Adrenal gland (tissue), 9 donors: ENCODE measurements at regions not wholly inside any gene's neighbourhood (a gene's known extent, or its start where the extent isn't known, plus 50 kb on each side); places are given as distances from the start of the nearest gene placed in this dataset.
"Not testable (repeated sequence)": the region's sequence is repeated elsewhere in the genome, so short reads cannot be mapped to it uniquely, and the experiment has no call there.

Source experiments
- DNase-seq, 7 donors: peaks; one replicate each; pipeline ENCODE4 v3.0.0-alpha.2; 2019 to 2020
- H3K27ac ChIP-seq, 5 donors: fragments of 200-600 bp; sonication (generic) in 4 of 5; 1 replicate in 3 of 5; 2 replicates in 2 of 5; pipeline versions ENCODE4 v1.5.1 to v1.8.0; 2016 to 2020; ENCODE audit warnings: mild to moderate bottlenecking in 1 of 5
- H3K27me3 ChIP-seq: fragments of 200-600 bp; 2 replicates; pipeline ENCODE4 v1.8.0; 2021
- H3K36me3 ChIP-seq, 2 donors: fragments of 200-600 bp; replicated peaks in 1 of 2; 1 replicate in 1 of 2; 2 replicates in 1 of 2; pipeline versions ENCODE4 v1.5.1 to v1.8.0; 2018 to 2022
- H3K4me1 ChIP-seq, 2 donors: fragments of 200-600 bp; replicated peaks in 1 of 2; 1 replicate in 1 of 2; 2 replicates in 1 of 2; pipeline versions ENCODE4 v1.5.1 to v1.8.0; 2018 to 2021
- H3K4me3 ChIP-seq, 4 donors: fragments of 200-600 bp; sonication (generic) in 3 of 4; one replicate each; pipeline ENCODE4 v1.5.1; 2016 to 2018
- H3K9me3 ChIP-seq, 3 donors: fragments of 200-600 bp; sonication (generic) in 1 of 3; replicated peaks in 1 of 3; 1 replicate in 2 of 3; 2 replicates in 1 of 3; pipeline versions ENCODE4 v1.5.1 to v1.8.0; 2016 to 2021
- POLR2A ChIP-seq, 2 donors: fragments of 450-650 bp; IDR thresholded peaks; one replicate each; pipeline ENCODE4 v1.6.1; 2017; ENCODE audit warnings: antibody characterized with exemption in 2 of 2, mild to moderate bottlenecking in 2 of 2, moderate library complexity in 1 of 2
- WGBS, 4 donors: extraction: QIAGEN DNeasy Blood & Tissue Kit in 2 of 4; methylation state at CpG; one replicate each; pipeline versions ENCODE4 v1.1.5 to v1.1.7; 2013 to 2017; 5-methylcytosine and 5-hydroxymethylcytosine counted together
- intact Hi-C, 2 donors: fragments of 100-400 bp; cut with DNase I; formaldehyde crosslinking; loops; one replicate each; pipeline versions ENCODE4 v1.14.1 to v1.15.0; 2022 to 2023
- TF ChIP-seq, protein P1 (sequence below), 6 experiments: fragments of 450-650 bp in 4 of 6; fragments of 200-600 bp in 2 of 6; sonication (generic) in 1 of 6; IDR thresholded peaks; 1 replicate in 5 of 6; 2 replicates in 1 of 6; pipeline versions ENCODE4 v1.5.1 to v1.8.0; 2016 to 2021; ENCODE audit warnings: antibody characterized with exemption in 6 of 6, mild to moderate bottlenecking in 2 of 6, moderate library complexity in 1 of 6
- donor health status: healthy with polysubstance abuse.
- donor health status: Bipolar disorder and iron deficiency.
- donor health status: DM: yes; HTN: yes; CAD: no.
- donor health status: DM: no; HTN: no; CAD: no.
- donor health status: DM: no; HTN: no; CAD: no.

DNA sequence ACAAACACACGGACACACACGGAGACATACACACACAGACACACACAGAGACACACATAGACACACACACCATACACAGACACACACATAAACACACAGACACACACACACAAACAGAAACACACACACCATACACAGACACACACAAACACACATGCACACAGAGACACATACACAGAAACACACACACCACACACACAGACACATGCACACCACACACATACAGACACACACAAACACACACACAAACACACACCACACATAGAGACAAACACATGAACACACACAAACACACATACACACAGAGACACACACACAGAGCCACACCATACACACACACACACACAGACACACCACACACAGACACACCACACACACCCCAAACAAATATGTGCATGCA lies 152.7 kb upstream of the FOXD4L5 start:
- Histone ChIP-seq H3K27ac (no peak overlapping the region), H3K4me3 (no peak overlapping the region), H3K9me3 (no peaks in the 10 kb centered on the region), H3K27me3 (no peaks in the 10 kb centered on the region), H3K4me1 (no peaks in the 10 kb centered on the region), H3K36me3 (no peaks in the 10 kb centered on the region)
- DNase-seq, result no peak
- TF ChIP-seq POLR2A (IDR thresholded peaks at IDR 0.05), result no peak
- intact Hi-C loops, result no loop called here
- 46 to 79% (median 63%) methylated on average over 2 of the region's 2 CpGs for WGBS, 4 donors

DNA sequence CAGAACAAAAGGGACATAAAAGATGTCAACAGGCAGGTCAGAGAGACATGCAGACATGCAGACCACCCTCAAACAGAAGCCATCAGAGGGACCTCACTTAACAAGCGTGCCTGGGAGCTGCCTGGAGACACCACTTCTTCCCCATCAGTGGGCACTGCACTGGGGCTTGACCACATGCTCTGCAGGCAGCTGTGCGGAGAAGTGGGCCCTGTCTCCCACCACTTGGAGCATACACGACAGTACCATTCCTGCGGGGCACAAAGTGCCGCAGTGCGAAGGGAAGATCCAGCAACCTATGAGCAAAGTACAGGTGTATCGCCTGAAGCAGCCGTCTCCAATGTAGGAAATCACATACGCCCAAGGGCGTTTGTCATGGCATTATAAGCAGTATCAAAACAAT lies 150.5 kb upstream of the FOXD4L5 start:
- WGBS, 4 donors, result 82 to 87% (median 85%) methylated on average over 10 of the region's 10 CpGs
- Histone ChIP-seq H3K27me3 (no peaks in the 10 kb centered on the region), H3K4me1 (no peaks in the 10 kb centered on the region), H3K9me3 (no peaks in the 10 kb centered on the region), H3K4me3 (no peak overlapping the region), H3K27ac (no peak overlapping the region), H3K36me3 (no peaks in the 10 kb centered on the region)
- intact Hi-C loops, result no loop called here
- no peak for TF ChIP-seq POLR2A (IDR thresholded peaks at IDR 0.05)
- TF ChIP-seq, protein P1, sequence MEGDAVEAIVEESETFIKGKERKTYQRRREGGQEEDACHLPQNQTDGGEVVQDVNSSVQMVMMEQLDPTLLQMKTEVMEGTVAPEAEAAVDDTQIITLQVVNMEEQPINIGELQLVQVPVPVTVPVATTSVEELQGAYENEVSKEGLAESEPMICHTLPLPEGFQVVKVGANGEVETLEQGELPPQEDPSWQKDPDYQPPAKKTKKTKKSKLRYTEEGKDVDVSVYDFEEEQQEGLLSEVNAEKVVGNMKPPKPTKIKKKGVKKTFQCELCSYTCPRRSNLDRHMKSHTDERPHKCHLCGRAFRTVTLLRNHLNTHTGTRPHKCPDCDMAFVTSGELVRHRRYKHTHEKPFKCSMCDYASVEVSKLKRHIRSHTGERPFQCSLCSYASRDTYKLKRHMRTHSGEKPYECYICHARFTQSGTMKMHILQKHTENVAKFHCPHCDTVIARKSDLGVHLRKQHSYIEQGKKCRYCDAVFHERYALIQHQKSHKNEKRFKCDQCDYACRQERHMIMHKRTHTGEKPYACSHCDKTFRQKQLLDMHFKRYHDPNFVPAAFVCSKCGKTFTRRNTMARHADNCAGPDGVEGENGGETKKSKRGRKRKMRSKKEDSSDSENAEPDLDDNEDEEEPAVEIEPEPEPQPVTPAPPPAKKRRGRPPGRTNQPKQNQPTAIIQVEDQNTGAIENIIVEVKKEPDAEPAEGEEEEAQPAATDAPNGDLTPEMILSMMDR (IDR thresholded peaks at IDR 0.05), result no peak
- no peak for DNase-seq

GRCh38 chr9:65432722-65433323 lies 147.8 kb upstream of the FOXD4L5 start:
- TF ChIP-seq POLR2A (IDR thresholded peaks at IDR 0.05), result no peak
- TF ChIP-seq, protein P1 (IDR thresholded peaks at IDR 0.05), result no peak
- Histone ChIP-seq H3K4me3 (no peak overlapping the region), H3K36me3 (no peaks in the 10 kb centered on the region), H3K27me3 (no peaks in the 10 kb centered on the region), H3K4me1 (no peaks in the 10 kb centered on the region), H3K9me3 (no peaks in the 10 kb centered on the region), H3K27ac (no peak overlapping the region)
- no peak for DNase-seq
- intact Hi-C loops, result no loop called here
- WGBS, 4 donors, result 82 to 94% (median 84%) methylated on average over 6 of the region's 6 CpGs

DNA sequence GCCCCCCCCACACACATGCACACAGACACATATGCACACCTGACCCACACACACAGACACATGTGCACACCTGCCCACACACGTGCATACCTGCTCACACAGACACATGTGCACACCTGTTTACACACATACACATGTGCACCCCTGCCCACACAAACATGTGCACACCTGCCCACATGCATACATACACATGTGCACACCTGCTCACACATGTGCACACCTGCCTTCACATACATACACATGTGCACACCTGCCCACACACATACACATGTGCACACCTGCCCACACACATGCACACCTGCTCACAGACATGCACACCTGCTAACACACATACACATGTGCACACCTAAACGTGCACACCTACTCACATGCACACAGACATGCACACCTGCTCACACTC lies 147.0 kb upstream of the FOXD4L5 start:
- H3K9me3 ChIP-seq, result no peaks in the 10 kb centered on the region
- 69 to 78% (median 75%) methylated on average over 2 of the region's 2 CpGs for WGBS, 4 donors
- no peak overlapping the region for H3K27ac ChIP-seq
- intact Hi-C loops, result no loop called here
- H3K4me1 ChIP-seq, result no peaks in the 10 kb centered on the region
- DNase-seq, result no peak
- no peak overlapping the region for H3K4me3 ChIP-seq
- TF ChIP-seq, protein P1 (IDR thresholded peaks at IDR 0.05), result no peak
- no peak for TF ChIP-seq POLR2A (IDR thresholded peaks at IDR 0.05)
- no peaks in the 10 kb centered on the region for H3K36me3 ChIP-seq
- no peaks in the 10 kb centered on the region for H3K27me3 ChIP-seq

- no peak overlapping the region for H3K4me3 ChIP-seq
- no peaks in the 10 kb centered on the region for H3K27me3 ChIP-seq
- no peak for TF ChIP-seq POLR2A (IDR thresholded peaks at IDR 0.05)
- TF ChIP-seq, protein P1 (IDR thresholded peaks at IDR 0.05), result no peak
- no peaks in the 10 kb centered on the region for H3K36me3 ChIP-seq
- intact Hi-C loops, result no loop called here
- no peaks in the 10 kb centered on the region for H3K9me3 ChIP-seq
- 65 to 83% (median 73%) methylated on average over 5 to 7 of the region's 7 CpGs for WGBS, 4 donors
- no peak for DNase-seq
- H3K4me1 ChIP-seq, result no peaks in the 10 kb centered on the region
- no peak overlapping the region for H3K27ac ChIP-seq
Observed at GRCh38 chr9:65430221-65430620, 145.2 kb upstream of the FOXD4L5 start.

- H3K9me3 ChIP-seq, DNase-seq, H3K27ac ChIP-seq, H3K27me3 ChIP-seq, H3K4me3 ChIP-seq, H3K4me1 ChIP-seq, H3K36me3 ChIP-seq, intact Hi-C loops: not testable (repeated sequence)
- whole genome bisulfite sequencing, 4 donors, result 80 to 85% (median 80%) methylated on average over 4 of the region's 4 CpGs; no CpG with 5 or more reads in 1 of the 4 donors
Observed at GRCh38 chr9:65427361-65427760, 142.4 kb upstream of the FOXD4L5 start.

DNA sequence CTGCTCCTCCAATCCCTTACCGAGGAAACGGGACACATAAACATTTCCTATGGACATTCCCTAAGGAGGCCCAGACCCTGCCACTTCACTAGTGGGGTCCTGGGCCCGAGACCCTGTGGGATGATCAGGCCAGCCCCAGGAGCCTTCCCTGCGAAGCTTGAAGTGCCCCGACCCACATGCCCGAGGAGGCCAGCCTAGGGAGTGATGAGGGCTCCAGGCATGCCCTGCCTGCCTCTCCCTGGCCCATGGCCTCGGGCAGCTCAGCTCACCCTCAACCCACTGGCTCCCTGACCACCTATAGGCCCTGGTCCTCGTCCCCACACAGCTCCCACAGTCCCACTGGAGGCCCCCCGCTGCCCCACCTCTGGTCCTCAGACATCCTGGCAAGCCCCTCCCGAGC lies 141.8 kb upstream of the FOXD4L5 start:
- H3K4me1 ChIP-seq, H3K36me3 ChIP-seq, H3K9me3 ChIP-seq, intact Hi-C loops, DNase-seq, H3K27me3 ChIP-seq, H3K4me3 ChIP-seq, H3K27ac ChIP-seq: not testable (repeated sequence)
- 69 to 76% (median 71%) methylated on average over 2 to 10 of the region's 10 CpGs for WGBS, 4 donors
